ENCODE measurements at regions not wholly inside any gene's neighbourhood (a gene's known extent, or its start where the extent isn't known, plus 50 kb on each side); places are given as distances from the start of the nearest gene placed in this dataset.

DNA sequence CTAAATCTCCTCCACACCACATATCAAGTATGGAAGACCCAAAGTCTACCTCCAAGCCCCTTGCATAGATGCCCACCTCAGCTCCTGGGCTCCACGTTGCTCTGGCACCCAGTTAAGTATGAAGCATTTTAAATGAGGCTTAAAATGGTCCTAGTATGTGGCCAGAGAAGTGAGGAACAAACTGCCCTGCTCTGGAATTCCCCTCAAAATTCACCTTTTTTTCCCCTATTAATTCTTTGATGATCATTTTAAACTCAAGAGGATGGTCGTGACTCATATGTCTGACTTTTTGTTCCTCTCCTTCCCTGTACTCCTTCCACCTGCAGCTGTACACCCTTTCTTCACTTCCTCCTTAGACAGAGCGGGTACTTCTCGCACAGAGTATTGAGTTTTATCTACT, 234.5 kb upstream of the MYOCD start:
- no peak for FAIRE-seq
- no peak for DNase-seq (ENCODE audit: low spot score)

DNA sequence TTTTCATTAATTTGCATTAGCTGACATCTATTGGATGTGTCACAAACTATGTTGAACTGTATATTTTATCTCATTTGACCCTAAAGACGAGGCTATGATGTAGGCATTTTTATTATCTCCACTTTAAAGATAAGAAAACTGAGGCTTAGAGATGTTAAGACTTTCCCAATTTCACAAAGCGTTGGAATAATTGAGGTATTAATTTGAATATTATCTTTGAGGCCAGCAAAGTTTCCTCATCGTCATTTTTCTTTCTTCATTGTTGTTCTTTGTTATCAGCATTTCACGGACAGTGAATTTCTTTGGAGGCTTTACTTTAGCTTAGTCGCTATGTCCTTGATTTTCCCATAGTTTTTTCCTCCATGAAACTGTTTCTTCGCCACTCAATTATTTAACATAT, 227.5 kb upstream of the MYOCD start:
- DNase-seq (ENCODE audit: low spot score) (no peak), FAIRE-seq (no peak)

DNA sequence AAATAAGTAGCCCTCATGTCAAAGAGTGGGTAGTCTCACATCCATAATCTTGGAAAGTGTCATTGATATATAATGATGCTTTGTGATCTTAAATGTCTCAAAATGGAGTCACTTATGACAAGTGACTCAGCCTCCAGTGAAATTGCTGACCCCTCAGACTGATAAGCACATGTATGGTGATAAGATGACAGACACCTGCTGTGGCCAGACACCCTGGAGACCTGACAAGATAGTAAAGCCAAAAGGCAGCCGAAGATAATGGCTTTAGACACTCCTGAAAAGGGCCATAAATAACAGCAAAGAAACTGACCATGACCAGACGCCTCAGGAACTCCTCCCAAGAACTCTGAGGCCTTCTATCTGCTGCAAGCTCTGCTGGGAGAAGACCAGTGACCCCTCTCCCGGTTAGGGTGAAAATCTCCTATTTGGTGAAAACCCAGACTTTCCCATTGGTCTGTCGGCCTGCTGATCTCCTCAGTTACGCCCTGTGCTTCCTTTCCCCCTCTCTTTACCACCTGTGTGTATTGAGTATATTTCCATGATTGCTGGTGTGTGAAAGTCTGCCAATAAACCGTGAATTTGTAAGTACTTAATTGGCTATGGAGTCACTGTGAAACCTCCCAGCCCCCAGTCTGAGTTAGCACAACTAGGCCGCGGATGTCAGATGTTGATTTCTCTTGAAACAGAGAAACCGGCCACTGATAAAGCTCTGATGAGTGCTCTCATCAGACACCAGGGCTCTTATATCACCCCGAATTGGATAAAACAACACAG, 226.7 kb upstream of the MYOCD start:
- FAIRE-seq = no peak

DNA sequence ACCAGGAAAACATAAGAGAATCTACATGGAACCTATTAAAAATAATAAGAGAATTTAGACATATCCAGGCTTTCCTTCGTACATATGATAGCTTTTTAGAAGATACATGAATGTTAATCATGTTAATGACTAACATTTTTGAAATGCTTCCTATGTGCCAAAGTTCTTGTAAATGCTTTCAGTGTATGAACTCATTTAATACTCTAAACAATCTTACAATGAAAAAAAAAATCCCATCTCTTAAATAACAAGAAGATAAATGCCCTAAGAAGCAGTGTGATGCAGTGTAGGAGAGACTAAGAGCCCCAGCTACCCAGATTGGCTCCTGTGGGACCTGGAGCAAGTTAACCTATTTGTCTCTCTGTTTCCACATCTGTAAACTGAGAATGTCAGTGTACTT, 220.4 kb upstream of the MYOCD start:
- no peak for FAIRE-seq
- no peak for DNase-seq (ENCODE audit: low spot score)

More for the DNA sequence above, 226.7 kb upstream of the MYOCD start:
- no peak for DNase-seq (ENCODE audit: low spot score)

DNA sequence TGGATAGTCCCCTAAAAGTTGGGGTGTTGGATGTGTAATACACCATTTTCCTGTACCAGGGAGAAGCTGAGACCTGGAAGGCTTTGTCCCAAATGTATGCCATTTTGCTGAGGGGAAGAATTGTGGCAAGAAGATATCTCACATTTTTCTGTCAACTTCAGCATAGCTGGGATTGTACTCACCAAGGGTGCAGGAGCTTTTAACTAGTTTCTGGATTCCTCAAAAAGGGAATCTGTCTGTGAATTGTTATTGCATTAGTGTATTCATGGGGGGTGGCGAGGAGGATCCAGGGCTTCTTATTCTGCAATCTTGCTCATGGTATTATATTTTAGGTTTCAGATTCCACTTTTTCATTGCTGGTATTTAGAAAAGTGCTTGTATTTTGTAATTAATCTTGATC, 208.2 kb upstream of the MYOCD start:
- DNase-seq (ENCODE audit: low spot score) (no peak), FAIRE-seq (no peak)

DNA sequence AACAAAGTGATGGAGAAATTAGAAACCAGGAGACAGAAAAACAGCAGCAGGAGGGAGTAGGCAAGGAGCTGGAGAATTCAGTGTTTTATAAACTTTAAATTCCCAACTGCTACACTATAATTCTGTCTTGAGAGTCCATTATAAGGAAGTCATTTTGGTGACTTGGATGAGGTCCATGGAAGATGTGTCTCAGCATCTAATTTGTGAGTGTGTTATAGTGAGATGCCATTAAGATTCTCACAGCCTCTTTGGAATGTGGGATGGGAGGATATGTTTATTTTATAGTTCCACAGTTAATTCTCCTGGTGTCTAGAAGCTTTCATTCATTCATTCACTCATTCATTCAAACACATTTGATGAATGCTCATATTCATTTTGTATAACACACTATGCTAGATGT, 206.0 kb upstream of the MYOCD start:
- no peak for FAIRE-seq
- DNase-seq (ENCODE audit: low spot score) = no peak

DNA sequence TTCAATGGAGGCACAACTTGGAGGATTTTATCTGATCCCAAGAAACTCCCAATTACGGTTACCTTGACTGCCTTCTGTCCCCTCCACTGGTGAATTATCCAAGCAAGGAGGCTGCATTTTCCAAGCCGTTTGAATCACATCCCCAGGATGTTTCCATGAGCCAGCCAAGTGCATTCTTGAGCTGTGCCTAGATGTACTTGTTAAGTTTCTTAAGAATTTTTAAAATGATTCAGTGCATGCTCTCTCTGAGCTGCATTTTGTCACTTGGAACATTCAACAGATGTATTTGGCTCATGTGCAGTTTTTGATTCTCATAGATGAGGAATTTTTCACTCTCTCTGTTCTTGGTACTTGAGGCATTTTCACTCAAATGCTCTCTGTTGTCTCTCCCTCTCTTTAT, 202.6 kb upstream of the MYOCD start:
- no peak for DNase-seq (ENCODE audit: low spot score)
- FAIRE-seq = no peak

DNA sequence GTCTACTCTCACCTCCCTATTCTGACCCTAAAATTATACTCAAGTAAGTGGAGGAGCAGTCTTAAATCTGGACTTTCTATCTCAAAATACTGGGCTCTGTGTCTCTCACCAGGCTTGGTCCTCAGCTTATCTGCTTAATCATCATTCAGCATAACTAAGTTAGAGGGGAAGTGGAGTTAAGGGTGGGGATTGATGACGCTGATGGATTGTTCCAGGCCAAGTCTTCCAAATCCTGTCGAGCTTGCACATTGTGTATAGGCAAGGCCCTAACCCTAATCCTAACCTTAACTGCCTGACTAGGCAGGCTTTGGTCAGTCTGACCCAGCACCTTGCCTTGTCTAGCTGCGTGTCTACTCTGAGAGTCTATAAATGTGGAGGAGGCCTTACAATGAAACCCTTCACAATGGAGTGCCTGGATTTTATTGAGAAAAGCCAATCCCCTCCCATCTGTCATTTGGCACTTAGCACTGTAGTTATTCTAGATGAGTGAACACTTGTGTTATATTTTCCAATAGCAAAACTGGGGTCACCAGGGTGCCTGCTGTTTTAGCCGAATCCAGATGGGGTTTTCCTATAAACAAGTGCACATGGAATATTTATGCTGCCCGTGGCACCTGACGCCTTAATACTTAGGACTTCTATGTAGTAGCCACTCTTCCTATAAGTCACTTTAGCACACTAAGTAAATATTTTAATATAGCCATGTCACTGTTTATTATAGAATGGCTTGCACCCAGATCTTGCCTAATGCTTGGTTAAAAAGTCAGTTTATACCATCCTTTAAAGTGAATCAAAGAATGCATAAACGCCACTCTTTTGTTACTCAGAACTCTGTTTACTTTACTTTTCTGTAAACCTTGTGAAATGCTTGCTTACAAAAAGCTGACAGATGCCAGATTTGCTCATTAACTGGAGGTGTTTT, 193.2 kb upstream of the MYOCD start:
- no peak for FAIRE-seq
- DNase-seq (ENCODE audit: low spot score) = no peak

DNA sequence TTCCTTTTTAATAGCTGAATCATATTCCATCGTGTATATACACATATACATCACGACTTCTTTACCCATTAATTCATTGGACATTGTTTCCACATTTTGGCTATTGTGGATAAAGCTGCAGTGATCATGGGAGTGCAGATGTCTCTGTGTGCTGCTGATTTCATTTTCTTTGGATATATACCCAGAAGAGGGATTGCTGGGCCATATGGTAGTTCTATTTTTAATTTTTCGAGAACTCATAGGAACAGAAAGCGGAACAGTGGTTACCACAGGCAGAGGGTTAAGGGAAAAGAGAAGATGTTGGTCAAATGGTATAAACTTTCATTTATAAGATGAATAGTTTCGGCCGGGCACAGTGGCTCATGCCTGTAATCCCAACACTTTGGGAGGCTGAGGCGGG, 187.4 kb upstream of the MYOCD start:
- no peak for FAIRE-seq
- no peak for DNase-seq (ENCODE audit: low spot score)

DNA sequence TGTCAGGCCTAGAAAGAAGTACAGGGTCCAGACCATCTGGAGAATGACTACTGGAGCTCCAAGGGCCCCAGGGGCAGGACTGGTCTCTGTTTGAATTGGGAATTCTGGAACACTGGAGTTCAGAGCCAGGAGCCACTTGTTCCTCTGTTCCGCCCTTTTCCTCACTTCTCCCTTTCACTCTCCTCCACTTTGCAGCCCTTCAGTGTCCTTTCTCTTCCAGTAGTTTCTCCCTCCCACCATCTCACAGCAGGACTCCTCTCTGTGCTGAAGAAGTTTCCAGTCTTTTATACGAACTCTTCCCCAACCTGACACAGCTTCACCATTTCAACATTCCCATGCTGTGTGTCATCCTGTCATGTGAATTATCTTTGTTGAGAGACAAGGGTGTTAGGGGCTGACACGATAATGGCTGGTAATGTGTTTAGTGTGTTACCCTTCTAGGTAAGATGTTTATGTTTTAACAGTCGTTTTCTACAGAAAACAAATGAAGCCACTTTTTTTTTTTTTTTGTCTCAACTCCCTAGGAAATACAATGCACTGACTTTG, 180.3 kb upstream of the MYOCD start:
- DNase-seq (ENCODE audit: low spot score) = peak; percentile 11
- no peak for FAIRE-seq

DNA sequence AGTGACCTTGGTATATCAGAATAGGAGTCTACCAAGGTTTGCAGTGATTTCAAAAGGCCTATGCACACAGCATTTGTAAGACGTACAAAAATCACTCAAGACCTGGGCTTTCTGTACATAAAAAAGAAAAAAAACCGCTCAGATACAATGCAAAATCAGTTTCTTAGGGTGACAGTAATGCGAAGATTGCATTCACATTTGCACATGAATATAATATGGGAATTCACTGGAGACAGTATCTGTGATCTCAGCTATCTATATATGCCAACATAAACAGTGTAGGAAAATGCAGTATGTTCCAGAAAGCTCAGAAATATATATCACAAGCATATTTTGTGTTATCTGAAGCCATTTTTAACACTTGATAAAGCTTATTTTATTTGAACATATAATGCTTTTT, 176.4 kb upstream of the MYOCD start:
- FAIRE-seq (no peak), DNase-seq (ENCODE audit: low spot score) (no peak)

DNA sequence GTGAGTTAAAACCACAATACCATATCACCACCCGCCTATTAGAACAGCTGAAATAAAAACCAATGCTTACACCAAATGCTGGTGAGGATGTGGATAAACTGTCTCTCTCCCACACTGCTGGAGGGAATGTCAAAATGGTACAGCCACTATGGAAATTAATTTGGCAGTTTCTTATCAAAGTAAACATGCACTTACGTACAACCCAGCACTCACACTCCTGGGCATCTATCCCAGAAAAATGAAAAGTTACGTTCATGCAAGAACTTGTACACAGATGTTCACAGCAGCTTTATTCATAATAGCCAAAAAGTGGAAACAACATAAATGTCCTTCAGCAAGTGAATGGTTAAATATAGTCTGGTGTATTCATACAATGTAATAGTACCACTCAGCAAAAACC, 173.2 kb upstream of the MYOCD start:
- FAIRE-seq (no peak), DNase-seq (ENCODE audit: low spot score) (no peak)

DNA sequence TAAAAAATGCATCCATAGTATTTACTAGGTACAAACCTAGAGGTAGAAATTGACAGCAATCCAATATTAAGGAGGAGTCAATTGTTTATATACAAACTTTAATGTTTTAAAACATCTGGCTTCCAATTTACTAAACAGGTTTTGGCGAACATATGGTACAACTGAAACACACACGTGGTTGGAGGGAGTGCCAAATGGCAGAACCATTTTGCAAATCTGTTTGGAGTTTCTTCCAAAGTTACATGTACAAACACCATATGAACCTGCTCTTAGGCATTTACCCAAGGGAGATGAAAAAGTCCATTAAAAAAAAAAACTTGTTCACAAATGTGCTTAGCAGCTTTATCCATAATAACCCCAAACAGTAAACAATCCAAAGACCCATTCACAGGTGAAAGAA, 159.8 kb upstream of the MYOCD start:
- no peak for FAIRE-seq
- no peak for DNase-seq (ENCODE audit: low spot score)

DNA sequence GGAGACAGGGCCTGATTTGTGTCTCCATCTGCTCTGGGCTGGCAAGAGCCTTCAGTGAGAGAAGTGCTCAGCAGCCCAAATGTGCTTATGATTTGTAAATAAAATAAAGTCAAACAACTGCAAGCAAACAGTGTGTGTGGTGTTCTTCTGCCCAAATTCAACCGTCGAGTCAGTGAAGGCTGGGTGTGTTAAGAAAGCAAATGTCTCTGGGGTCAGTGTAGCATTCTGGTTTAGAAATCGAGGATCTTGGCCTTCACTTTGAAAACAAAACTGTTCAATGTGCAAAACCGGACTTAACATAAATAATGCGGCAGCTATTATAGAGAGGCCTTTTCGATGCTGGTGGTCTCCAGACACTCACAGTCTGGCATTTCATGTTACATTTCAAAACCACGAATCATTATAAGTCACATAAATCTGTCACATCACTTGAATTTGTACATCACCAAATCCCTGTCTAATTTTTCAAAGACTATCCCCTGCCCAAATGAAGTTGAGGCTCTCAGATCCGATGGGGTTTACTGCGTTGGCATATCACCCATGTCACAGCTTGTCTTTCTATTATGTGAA, 158.6 kb upstream of the MYOCD start:
- DNase-seq (ENCODE audit: low spot score) (no peak), FAIRE-seq (no peak)

DNA sequence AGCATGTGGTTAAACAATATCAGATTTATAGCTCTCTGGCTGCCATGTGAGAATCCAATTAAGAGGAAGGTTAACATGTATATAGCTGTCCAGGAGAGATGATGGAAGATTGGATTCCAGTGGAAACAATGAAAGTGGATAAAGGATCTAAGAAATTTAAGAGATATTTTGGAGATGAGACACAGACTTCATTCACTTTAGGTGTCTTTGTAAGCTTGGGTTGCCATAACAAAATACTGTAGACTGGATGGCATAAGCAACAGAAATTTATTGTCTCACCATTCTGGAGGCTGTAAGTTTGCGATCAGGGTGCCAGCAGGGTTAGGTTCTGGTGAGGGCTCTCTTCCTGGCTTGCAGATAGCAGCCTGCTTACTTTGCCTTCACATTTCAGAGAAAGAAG, 155.9 kb upstream of the MYOCD start:
- DNase-seq (ENCODE audit: low spot score) (no peak), FAIRE-seq (no peak)

DNA sequence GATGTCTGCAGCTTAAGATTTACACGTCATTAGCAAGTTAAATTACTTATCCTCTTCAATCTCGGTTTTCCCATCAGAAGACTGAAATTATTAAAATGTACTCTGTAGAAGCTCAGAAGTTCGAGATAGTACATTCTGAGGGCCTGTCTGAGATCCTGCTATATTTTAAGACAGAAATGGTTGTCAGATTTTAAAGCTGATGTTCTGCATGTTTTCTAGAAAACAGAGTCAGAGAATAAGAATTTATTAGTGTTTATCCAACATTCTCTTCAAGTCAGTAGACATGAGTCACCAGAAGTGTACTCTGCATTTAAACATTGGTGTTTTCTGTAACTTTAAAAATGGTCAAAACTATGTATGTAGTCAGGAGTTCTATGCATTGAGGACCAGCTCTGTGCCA, 155.2 kb upstream of the MYOCD start:
- no peak for FAIRE-seq

DNA sequence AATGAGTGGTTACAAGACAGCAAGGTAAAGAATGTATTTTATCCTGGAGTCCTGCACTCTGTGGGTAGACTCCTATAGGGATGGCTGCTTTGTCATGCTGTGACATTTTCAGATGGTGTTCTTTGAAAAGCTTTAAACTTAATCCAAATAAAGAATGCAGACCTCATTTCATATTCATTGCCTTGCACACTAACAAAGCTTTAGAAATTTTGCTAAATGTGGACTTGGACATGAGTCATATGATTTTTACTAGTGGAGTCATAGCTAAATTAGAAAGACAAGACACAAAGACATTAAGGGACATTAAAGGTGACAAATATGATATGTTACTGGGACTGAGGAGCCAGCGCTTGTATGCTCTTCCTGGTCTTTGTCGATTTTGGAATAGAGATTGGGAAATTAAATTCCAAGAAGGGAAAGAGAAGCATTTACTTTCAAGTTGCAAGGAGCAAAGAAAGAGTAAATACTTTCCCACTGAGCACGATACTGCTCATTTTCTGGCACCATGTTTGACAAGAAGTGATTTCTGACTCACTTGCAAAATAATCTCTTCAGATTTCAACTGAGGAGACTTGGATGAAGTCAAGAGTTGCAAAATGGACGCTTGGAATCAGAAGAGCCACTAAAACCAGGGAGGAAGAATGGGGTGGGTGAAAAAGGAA, 152.9 kb upstream of the MYOCD start:
- DNase-seq (ENCODE audit: low spot score) = no peak
- FAIRE-seq = no peak

More for the DNA sequence above, 155.2 kb upstream of the MYOCD start:
- DNase-seq (ENCODE audit: low spot score) = no peak

DNA sequence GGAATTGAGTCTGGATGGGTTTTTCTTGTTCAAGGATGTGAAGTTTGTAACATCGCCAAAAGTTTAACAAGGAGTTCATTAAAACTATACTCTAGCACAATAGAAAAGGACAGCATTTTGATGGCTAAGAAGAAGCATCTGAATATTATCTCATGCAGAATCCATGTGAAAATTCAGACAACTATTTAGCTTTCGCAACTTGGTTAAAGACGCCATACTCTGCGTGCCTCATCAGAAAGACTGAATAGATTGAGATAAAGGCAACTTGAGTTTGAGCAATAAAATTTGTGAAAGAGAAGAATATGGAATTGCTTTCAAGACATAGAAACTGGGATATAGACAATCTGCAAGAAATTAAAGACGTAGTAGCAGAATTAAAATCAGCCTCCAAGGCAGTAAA, 151.1 kb upstream of the MYOCD start:
- no peak for FAIRE-seq
- no peak for DNase-seq (ENCODE audit: low spot score)

DNA sequence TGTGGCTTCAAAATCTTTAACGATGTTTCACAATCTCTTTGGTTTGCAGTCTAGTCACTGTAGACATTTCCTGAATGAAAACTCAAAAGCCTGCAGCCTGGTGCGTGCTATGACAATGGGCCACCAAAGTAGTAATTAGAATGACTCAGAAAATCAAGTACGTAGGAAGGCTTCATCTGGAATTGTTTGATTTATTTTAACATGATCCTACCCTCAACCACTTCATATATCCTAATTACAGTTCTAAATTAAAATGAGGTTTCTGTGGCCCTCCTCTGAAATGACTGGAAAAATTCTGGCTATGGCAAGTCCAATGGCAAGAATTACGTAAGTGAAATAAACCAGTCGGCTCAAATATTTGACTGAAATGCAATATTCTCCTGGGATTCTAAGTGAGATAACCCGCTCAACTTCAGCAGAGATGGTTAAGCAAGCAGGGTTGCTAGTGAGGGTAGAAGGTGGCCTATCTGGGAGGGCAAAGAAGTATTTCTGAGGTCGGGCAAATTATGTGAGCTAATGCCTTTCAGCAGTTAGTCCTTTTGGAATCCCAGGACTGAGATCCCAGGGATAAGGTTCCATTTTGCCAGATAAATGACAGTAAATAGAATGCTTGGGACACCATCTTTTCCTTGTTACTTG, 145.6 kb upstream of the MYOCD start:
- no peak for FAIRE-seq
- DNase-seq (ENCODE audit: low spot score) = no peak

DNA sequence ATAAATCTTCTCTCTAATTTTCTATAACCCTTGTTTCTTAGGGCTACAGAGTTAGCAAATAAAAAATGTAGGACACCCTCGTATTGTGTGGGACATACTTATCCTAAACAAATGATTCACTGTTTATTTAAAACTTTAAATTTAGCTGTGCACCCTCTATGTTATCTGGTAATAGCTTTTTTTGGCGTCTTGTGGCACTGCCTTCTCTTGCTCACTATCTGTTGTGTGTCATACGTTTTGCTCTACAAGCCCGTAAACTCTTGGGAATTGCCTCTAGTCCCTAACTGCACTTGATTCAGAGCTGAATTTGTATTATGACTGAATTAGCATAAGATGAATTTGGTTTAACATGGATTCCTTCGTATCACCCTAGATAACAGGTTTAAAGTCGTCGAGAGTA, 144.3 kb upstream of the MYOCD start:
- DNase-seq (ENCODE audit: low spot score) (no peak), FAIRE-seq (no peak)

DNA sequence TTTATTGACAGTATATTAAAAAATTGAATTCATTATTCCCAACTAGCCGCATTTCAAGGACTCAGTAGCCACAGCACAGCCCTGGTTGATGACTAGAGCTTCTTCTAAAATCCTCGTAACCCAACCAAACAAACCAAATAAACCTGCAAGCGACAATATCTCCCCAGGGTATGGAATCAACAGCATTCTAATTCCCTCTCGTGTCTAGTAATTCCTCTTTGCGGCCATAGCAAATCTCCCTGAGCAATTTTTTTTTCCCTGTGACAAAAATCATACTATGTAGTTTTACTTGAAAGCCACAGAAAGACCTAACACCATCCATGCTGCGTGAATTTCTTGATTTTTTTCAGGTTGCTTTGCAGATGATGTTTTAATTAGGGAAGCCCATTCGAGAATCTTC, 143.4 kb upstream of the MYOCD start:
- DNase-seq (ENCODE audit: low spot score) = no peak
- FAIRE-seq = no peak
